ENCODE measurements at regions not wholly inside any gene's neighbourhood (a gene's known extent, or its start where the extent isn't known, plus 50 kb on each side); places are given as distances from the start of the nearest gene placed in this dataset.

DNA sequence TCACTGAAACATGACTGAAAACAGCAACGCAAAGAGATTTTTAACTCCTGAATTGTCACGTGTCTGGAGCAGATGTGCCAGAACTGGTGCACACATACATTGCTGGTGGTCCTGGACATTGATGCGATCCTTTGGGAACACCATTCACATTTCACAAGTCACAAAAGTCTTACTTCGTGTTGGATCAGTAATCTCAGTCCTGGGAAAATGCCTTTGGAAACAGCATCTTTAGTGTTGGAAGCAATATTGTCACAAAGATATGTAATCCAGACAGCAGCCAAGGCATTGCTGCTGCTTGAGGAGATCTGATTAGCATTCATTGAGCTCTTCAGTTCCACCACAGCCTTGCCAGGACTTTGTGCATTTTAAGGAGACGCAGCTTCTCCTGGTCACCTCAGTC, 126.2 kb upstream of the SH3BP4 start:
- TF ChIP-seq, protein P1, sequence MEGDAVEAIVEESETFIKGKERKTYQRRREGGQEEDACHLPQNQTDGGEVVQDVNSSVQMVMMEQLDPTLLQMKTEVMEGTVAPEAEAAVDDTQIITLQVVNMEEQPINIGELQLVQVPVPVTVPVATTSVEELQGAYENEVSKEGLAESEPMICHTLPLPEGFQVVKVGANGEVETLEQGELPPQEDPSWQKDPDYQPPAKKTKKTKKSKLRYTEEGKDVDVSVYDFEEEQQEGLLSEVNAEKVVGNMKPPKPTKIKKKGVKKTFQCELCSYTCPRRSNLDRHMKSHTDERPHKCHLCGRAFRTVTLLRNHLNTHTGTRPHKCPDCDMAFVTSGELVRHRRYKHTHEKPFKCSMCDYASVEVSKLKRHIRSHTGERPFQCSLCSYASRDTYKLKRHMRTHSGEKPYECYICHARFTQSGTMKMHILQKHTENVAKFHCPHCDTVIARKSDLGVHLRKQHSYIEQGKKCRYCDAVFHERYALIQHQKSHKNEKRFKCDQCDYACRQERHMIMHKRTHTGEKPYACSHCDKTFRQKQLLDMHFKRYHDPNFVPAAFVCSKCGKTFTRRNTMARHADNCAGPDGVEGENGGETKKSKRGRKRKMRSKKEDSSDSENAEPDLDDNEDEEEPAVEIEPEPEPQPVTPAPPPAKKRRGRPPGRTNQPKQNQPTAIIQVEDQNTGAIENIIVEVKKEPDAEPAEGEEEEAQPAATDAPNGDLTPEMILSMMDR (conservative IDR thresholded peaks at IDR 0.05) = no peak
- DNase-seq (ENCODE audit: low read depth, low spot score) = no peak
- Mint-ChIP-seq H3K27me3 (ENCODE audit: low read depth) (no peaks in the 10 kb centered on the region), H3K36me3 (ENCODE audit: low read depth) (no peaks in the 10 kb centered on the region), H3K4me3 (no peak overlapping the region), H3K4me1 (peaks cover 3% of the 10 kb centered on the region), H3K27ac (ENCODE audit: unreplicated experiment) (no peak overlapping the region), H3K9me3 (no peaks in the 10 kb centered on the region)

DNA sequence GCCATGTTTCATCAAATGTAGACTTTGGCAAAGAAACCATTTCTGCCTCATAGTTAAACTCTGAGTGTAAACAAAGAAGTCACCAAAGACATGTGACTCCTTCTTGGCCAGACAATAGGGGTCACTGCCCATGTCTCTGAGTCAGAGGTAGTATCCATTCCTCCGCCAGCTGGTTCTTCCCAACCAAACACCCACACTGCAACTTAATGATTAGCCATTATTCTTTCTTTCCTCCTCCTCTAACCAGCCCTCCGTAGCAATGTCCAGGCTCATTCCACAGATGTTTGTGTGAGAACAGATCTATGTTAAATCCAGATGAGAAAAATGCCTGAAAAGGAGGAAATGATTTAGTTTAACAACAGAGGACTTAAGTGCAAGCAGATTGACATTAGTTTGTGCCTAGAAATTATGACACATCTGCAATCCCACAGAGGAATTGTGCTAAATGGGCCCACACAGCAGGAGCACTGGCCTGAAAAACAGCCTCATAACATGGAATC, 127.9 kb upstream of the SH3BP4 start:
- H3K9me3 Mint-ChIP-seq = no peaks in the 10 kb centered on the region
- H3K4me1 Mint-ChIP-seq = peaks cover 3% of the 10 kb centered on the region
- H3K27me3 Mint-ChIP-seq (ENCODE audit: low read depth) = no peaks in the 10 kb centered on the region
- no peak overlapping the region for H3K27ac Mint-ChIP-seq (ENCODE audit: unreplicated experiment)
- no peak for DNase-seq (ENCODE audit: low read depth, low spot score)
- H3K36me3 Mint-ChIP-seq (ENCODE audit: low read depth) = no peaks in the 10 kb centered on the region
- H3K4me3 Mint-ChIP-seq = no peak overlapping the region
- TF ChIP-seq, protein P1 (conservative IDR thresholded peaks at IDR 0.05) = no peak

DNA sequence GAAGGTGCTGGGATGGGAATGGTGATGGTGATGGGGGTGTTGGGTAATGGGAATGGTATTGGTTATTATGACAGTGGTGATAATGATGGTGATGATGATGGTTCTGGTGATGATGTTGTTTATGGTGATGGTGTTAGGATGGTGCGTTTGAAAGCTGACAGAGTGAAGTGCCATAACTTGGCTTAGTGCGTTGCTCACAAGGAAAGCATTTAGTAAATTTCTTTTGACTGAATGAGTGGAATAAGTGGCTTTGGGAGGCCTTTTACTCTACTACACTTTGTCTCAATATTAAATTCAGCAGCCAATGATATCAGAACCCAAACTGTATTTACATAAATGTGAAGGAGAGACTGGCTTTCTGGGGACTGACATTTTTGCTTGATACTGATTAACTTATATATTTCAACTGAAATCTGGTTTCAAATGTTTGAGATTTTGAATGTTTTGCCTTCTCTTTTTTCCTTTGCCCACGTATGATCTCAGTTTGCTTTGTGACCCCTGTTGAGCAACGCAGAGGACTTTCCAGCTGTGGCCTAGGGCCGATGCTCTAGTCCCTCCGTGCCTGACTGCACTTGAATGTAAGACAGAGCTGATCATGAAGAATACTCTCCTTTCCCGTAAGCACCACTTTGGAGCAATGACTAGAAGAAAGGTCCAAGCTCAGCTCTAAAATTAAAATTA, 128.5 kb upstream of the SH3BP4 start:
- H3K27ac Mint-ChIP-seq (ENCODE audit: unreplicated experiment) = no peak overlapping the region
- H3K9me3 Mint-ChIP-seq = no peaks in the 10 kb centered on the region
- DNase-seq (ENCODE audit: low read depth, low spot score) = no peak
- no peaks in the 10 kb centered on the region for H3K36me3 Mint-ChIP-seq (ENCODE audit: low read depth)
- TF ChIP-seq, protein P1 (conservative IDR thresholded peaks at IDR 0.05) = no peak
- H3K27me3 Mint-ChIP-seq (ENCODE audit: low read depth) = no peaks in the 10 kb centered on the region
- H3K4me3 Mint-ChIP-seq = no peak overlapping the region
- H3K4me1 Mint-ChIP-seq = peaks cover 3% of the 10 kb centered on the region

DNA sequence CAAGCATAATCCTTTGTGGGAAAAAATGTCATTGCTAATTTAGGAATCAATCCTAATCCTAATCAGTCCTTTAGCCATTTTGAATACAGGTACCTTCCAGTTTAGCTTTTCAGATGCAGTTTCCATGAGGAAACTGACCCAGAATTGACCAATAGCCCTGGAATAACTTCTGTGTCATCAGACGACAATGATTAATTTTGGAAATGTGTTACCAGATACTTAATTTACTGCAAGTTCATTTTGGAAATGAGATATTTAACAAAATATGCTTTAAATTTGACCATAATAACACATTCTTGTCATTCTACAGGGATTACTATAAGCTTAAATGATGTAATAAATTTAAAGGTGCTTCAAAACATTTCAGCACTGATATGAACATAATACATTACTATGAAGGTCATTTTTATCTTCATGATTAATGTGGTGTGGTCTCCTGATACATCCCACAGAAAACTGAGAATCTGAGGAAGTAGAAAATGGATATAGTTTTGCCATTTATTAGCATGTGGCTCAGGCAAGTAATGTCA, 129.8 kb upstream of the SH3BP4 start:
- DNase-seq (ENCODE audit: low read depth, low spot score) = no peak
- TF ChIP-seq, protein P1 (conservative IDR thresholded peaks at IDR 0.05) = no peak
- no peak overlapping the region for H3K27ac Mint-ChIP-seq (ENCODE audit: unreplicated experiment)

DNA sequence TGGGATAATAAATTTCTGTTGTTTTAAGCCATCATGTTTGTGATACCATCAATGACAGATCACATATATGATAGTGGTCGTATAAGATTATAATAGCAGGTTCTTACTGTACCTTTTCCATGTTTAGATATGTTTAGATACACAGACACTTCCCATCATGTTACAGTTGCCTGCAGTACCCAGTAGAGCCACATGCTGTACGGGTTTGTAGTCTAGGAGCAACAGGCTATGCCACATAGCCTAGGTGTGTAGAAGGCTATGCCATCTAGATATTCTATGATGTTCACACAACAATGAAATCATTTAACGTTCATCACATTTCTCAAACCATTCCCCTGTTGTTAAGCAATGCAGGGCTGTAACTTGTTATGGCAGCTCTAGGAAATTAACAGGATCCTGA, 132.9 kb upstream of the SH3BP4 start:
- no peak for DNase-seq (ENCODE audit: low read depth, low spot score)
- Mint-ChIP-seq H3K4me3 (no peak overlapping the region), H3K9me3 (no peaks in the 10 kb centered on the region), H3K4me1 (peaks cover 29% of the 10 kb centered on the region), H3K36me3 (ENCODE audit: low read depth) (no peaks in the 10 kb centered on the region), H3K27me3 (ENCODE audit: low read depth) (no peaks in the 10 kb centered on the region), H3K27ac (ENCODE audit: unreplicated experiment) (no peak overlapping the region)
- TF ChIP-seq, protein P1 (conservative IDR thresholded peaks at IDR 0.05) = peak; percentile 40

More for the DNA sequence above, 129.8 kb upstream of the SH3BP4 start:
- peaks cover 9% of the 10 kb centered on the region for H3K4me1 Mint-ChIP-seq
- no peak overlapping the region for H3K4me3 Mint-ChIP-seq
- H3K36me3 Mint-ChIP-seq (ENCODE audit: low read depth) = no peaks in the 10 kb centered on the region
- H3K9me3 Mint-ChIP-seq = no peaks in the 10 kb centered on the region
- no peaks in the 10 kb centered on the region for H3K27me3 Mint-ChIP-seq (ENCODE audit: low read depth)

Measured in neural crest cell (in vitro differentiated cells).